ENCODE measurements at regions not wholly inside any gene's neighbourhood (a gene's known extent, or its start where the extent isn't known, plus 50 kb on each side); places are given as distances from the start of the nearest gene placed in this dataset.

- no peak for TF ChIP-seq CTCF (IDR thresholded peaks at IDR 0.05)
- no peak for TF ChIP-seq POLR2A (IDR thresholded peaks at IDR 0.05)
These were observed 162.9 kb upstream of the SMIM30 start for GRCh38 chr7:113281223-113281622.

Measured in thyroid gland (tissue), 4 donors.